ENCODE measurements at regions not wholly inside any gene's neighbourhood (a gene's known extent, or its start where the extent isn't known, plus 50 kb on each side); places are given as distances from the start of the nearest gene placed in this dataset.

GRCh38 chr13:64083811-64084210 lies 2668.2 kb upstream of the PCDH20 start:
- no peak for TF ChIP-seq POLR2A (IDR thresholded peaks at IDR 0.05; ENCODE audit: low read depth)
- TF ChIP-seq, protein P1, sequence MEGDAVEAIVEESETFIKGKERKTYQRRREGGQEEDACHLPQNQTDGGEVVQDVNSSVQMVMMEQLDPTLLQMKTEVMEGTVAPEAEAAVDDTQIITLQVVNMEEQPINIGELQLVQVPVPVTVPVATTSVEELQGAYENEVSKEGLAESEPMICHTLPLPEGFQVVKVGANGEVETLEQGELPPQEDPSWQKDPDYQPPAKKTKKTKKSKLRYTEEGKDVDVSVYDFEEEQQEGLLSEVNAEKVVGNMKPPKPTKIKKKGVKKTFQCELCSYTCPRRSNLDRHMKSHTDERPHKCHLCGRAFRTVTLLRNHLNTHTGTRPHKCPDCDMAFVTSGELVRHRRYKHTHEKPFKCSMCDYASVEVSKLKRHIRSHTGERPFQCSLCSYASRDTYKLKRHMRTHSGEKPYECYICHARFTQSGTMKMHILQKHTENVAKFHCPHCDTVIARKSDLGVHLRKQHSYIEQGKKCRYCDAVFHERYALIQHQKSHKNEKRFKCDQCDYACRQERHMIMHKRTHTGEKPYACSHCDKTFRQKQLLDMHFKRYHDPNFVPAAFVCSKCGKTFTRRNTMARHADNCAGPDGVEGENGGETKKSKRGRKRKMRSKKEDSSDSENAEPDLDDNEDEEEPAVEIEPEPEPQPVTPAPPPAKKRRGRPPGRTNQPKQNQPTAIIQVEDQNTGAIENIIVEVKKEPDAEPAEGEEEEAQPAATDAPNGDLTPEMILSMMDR (IDR thresholded peaks at IDR 0.05), result no peak
- TF ChIP-seq POLR2AphosphoS5 (IDR thresholded peaks at IDR 0.05), result no peak

Measured in esophagus muscularis mucosa (tissue), 3 donors.